K562 (cell line): ENCODE measurements at regions not wholly inside any gene's neighbourhood (a gene's known extent, or its start where the extent isn't known, plus 50 kb on each side); places are given as distances from the start of the nearest gene placed in this dataset.

Experiments
- ATAC-seq: fragments of 200-7000 bp; cut with Tn5 transposase; 3 replicates; pipeline ENCODE4 v1.9.1; 2020; ENCODE audit warnings: moderate library complexity
- BruUV-seq: library from RNA; stranded (reverse); fragments of 400-500 nt; replicated peaks from 2 replicates; lab custom pipeline; 2021; lab: Mats Ljungman, UMichigan
- CTCF ChIA-PET: fragments of 300-600 bp; formaldehyde crosslinking; extraction: SDS; loops from one replicate; lab custom pipeline; 2021; ENCODE audit warnings: low intra/inter-chr PET ratio; lab: Yijun Ruan, JAX
- POLR2A ChIA-PET: fragments of 300-600, 350-650 bp; sonication (Branson Sonifier 250); formaldehyde crosslinking; extraction: SDS; loops from one replicate; lab custom pipeline; 2021; ENCODE audit warnings: antibody characterized with exemption, inconsistent platforms; lab: Yijun Ruan, JAX
- DNase-seq, 4 experiments: peaks; one replicate each; pipeline versions ENCODE4 v3.0.0 to v3.0.0-alpha.2; 2011 to 2018; ENCODE audit warnings: low spot score in 3 of 4, mixed read lengths in 3 of 4; ENCODE audit errors: extremely low read depth in 1 of 4
- FAIRE-seq: peaks from 2 replicates; lab custom pipeline; 2011; peaks lifted over from hg19 to GRCh38; lab: Jason Lieb, UNC
- H2AFZ ChIP-seq: 2 replicates; pipeline ENCODE4 v1.6.0; 2011; ENCODE audit warnings: low read depth, low read length, control low read depth, inconsistent platforms
- H3K27ac ChIP-seq: fragments of 200-600 bp; 3 replicates; pipeline ENCODE4 v1.8.0; 2011; ENCODE audit warnings: low read depth, mild to moderate bottlenecking, control low read depth, inconsistent platforms, low read length, moderate library complexity, mixed read lengths; ENCODE audit errors: extremely low read depth
- H3K27me3 ChIP-seq, 2 experiments: fragments of 300-600 bp in 1 of 2; 2 replicates in 1 of 2; 3 replicates in 1 of 2; pipeline versions ENCODE4 v1.6.0 to v1.8.0; 2011; ENCODE audit warnings: inconsistent platforms in 2 of 2, low read length in 2 of 2, mild to moderate bottlenecking in 1 of 2, mixed read lengths in 1 of 2, moderate library complexity in 1 of 2; ENCODE audit not compliant: control insufficient read depth in 2 of 2, insufficient read depth in 2 of 2
- H3K36me3 ChIP-seq: fragments of 300-600 bp; 3 replicates; pipeline ENCODE4 v1.8.0; 2011; ENCODE audit warnings: mild to moderate bottlenecking, low read length, inconsistent platforms; ENCODE audit not compliant: control insufficient read depth, insufficient read depth
- H3K4me1 ChIP-seq, 2 experiments: fragments of 200-600 bp in 1 of 2; replicated peaks in 1 of 2; 2 replicates in 1 of 2; 3 replicates in 1 of 2; pipeline versions ENCODE4 v1.5.1 to v1.8.0; 2011; ENCODE audit warnings: inconsistent platforms in 2 of 2, low read length in 2 of 2, mild to moderate bottlenecking in 1 of 2, mixed read lengths in 1 of 2, moderate library complexity in 1 of 2; ENCODE audit not compliant: control insufficient read depth in 2 of 2, insufficient read depth in 2 of 2
- H3K4me2 ChIP-seq: 2 replicates; pipeline ENCODE4 v1.6.1; 2011; ENCODE audit warnings: low read length, control low read depth, inconsistent platforms, mixed read lengths; ENCODE audit not compliant: insufficient read depth
- H3K4me3 ChIP-seq: fragments of 200-600 bp; sonication (generic), shearing (Covaris generic); 2 replicates; pipeline ENCODE4 v1.5.1; 2016; ENCODE audit warnings: control low read depth, inconsistent platforms
- H3K79me2 ChIP-seq: fragments of 200-600 bp; 3 replicates; pipeline ENCODE4 v1.8.0; 2011; ENCODE audit warnings: low read length, inconsistent platforms; ENCODE audit not compliant: control insufficient read depth, insufficient read depth
- H3K9ac ChIP-seq, 2 experiments: 2 replicates each; pipeline versions ENCODE4 v1.6.0 to v1.6.1; 2011; ENCODE audit warnings: low read depth in 2 of 2, low read length in 2 of 2, control low read depth in 1 of 2, inconsistent platforms in 1 of 2, mild to moderate bottlenecking in 1 of 2, mixed read lengths in 1 of 2; ENCODE audit not compliant: insufficient read depth in 1 of 2
- H3K9me1 ChIP-seq: one replicate; pipeline ENCODE4 v1.6.0; 2011; ENCODE audit warnings: inconsistent platforms, mild to moderate bottlenecking, low read length, moderate library complexity; ENCODE audit not compliant: control insufficient read depth, insufficient read depth
- H3K9me3 ChIP-seq: replicated peaks from 2 replicates; pipeline ENCODE4 v1.5.1; 2011; ENCODE audit warnings: low read depth, low read length, inconsistent platforms; ENCODE audit not compliant: control insufficient read depth, insufficient read depth
- H4K20me1 ChIP-seq: replicated peaks from 2 replicates; pipeline ENCODE4 v1.6.1; 2011; ENCODE audit warnings: low read length, inconsistent platforms, mixed read lengths; ENCODE audit not compliant: control insufficient read depth, insufficient read depth
- ARID4B ChIP-seq: sonication (generic); formaldehyde crosslinking; IDR thresholded peaks from 2 replicates; pipeline ENCODE4 v1.8.0; 2022; ENCODE audit warnings: mild to moderate bottlenecking, missing genetic modification reagents
- CBFB ChIP-seq: sonication (generic); formaldehyde crosslinking; IDR thresholded peaks from 2 replicates; pipeline ENCODE4 v1.4.0; 2020; ENCODE audit warnings: mild to moderate bottlenecking, missing genetic modification reagents
- CC2D1A ChIP-seq: fragments of 450-650 bp; IDR thresholded peaks from 2 replicates; pipeline ENCODE4 v1.6.1; 2017; ENCODE audit warnings: mild to moderate bottlenecking
- CREB3L1 ChIP-seq: fragments of 450-650 bp; IDR thresholded peaks from 2 replicates; pipeline ENCODE4 v1.6.1; 2014; ENCODE audit warnings: low read depth, mild to moderate bottlenecking, moderate library complexity, borderline replicate concordance
- FOXK2 ChIP-seq, 2 experiments: fragments of 450-650 bp; IDR thresholded peaks in 1 of 2; conservative IDR thresholded peaks in 1 of 2; 2 replicates each; pipeline ENCODE4 v1.6.1; 2016; ENCODE audit warnings: low read depth in 2 of 2, mild to moderate bottlenecking in 1 of 2
- NFXL1 ChIP-seq: fragments of 450-650 bp; formaldehyde crosslinking; IDR thresholded peaks from 2 replicates; pipeline ENCODE4 v1.4.0; 2021; ENCODE audit warnings: mild to moderate bottlenecking
- RUNX1 ChIP-seq: sonication (generic); IDR thresholded peaks from 2 replicates; pipeline ENCODE4 v1.6.1; 2016; ENCODE audit warnings: antibody characterized with exemption, low read depth
- TBP ChIP-seq: optimal IDR thresholded peaks from 2 replicates; pipeline ENCODE3; 2011; ENCODE audit warnings: low read depth, low read length, improper control_type of control experiment
- ZC3H8 ChIP-seq: fragments of 450-650 bp; IDR thresholded peaks from 2 replicates; pipeline ENCODE4 v1.6.1; 2017
- ZNF134 ChIP-seq: fragments of 250-450 bp; sonication (Bioruptor Pico); conservative IDR thresholded peaks from 2 replicates; pipeline ENCODE4 v1.4.0; 2020
- ZZZ3 ChIP-seq: fragments of 450-650 bp; IDR thresholded peaks from 2 replicates; pipeline ENCODE4 v1.6.1; 2016; ENCODE audit warnings: antibody characterized with exemption, mild to moderate bottlenecking, moderate library complexity
- WGBS: fragments of 100-300 bp; shearing (Covaris generic); methylation state at CpG from one replicate; pipeline ENCODE4 v1.1.6; 2016; ENCODE audit warnings: low coverage, mixed read lengths; ENCODE audit not compliant: insufficient coverage; ENCODE audit errors: missing lambda C conversion rate; 5-methylcytosine and 5-hydroxymethylcytosine counted together
- in situ Hi-C: fragments of 300-500 bp; cut with MboI; formaldehyde crosslinking; loops from 4 replicates; pipeline ENCODE4 v1.15.0; 2018; ENCODE audit warnings: inconsistent platforms, mixed read lengths
- intact Hi-C: fragments of 100-400 bp; cut with micrococcal nuclease; formaldehyde crosslinking; loops from 2 replicates; pipeline ENCODE4 v1.14.2; 2022
- TF ChIP-seq, protein P1 (sequence below), 2 experiments: fragments of 450-650 bp; IDR thresholded peaks; 2 replicates each; pipeline ENCODE4 v1.6.1; 2016
- TF ChIP-seq, protein P2 (sequence below): sonication (generic); formaldehyde crosslinking; IDR thresholded peaks from 2 replicates; pipeline ENCODE4 v1.8.1; 2023; ENCODE audit warnings: mild to moderate bottlenecking, missing genetic modification reagents
- TF ChIP-seq, protein P3 (sequence below): fragments of 450-650 bp; conservative IDR thresholded peaks from 2 replicates; pipeline ENCODE4 v1.6.1; 2016; ENCODE audit warnings: missing genetic modification characterization, low read depth, mild to moderate bottlenecking, missing compliant biosample characterization, moderate library complexity

DNA sequence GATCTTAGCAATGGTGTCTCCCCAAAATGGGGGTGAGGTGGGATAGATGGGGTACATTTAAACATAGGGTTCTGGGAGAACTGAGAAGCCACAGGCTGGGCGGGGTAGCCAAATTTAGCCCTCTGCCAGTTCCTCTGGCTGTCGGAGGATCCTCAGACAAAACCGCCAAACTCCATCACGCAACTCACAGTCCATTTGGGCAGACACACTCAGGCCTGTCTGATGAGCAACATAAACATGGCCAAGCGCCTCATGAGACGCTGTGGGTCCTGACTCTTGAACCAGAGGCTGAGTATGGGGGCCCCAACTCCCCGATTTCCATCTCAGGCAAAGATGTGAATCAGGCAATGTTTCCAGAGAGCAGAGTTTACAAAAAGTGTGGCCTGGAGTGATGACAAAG is 162.3 kb downstream of the FGF18 start:
- intact Hi-C loops: no loop called here
- no TSS peak for BruUV-seq
- Histone ChIP-seq H2AFZ (no peak overlapping the region), H3K27ac (no peak overlapping the region), H3K9me3 (no peaks in the 10 kb centered on the region), H3K4me2 (no peak overlapping the region), H3K4me1 (no peaks in the 10 kb centered on the region), H3K79me2 (no peaks in the 10 kb centered on the region), H3K36me3 (no peaks in the 10 kb centered on the region), H3K9ac (no peak overlapping the region), H3K4me3 (no peak overlapping the region), H3K27me3 (peaks cover 14 to 45% of the 10 kb centered on the region in 2 experiments; a peak in 3 of 5 replicates), H3K9me1 (no peaks in the 10 kb centered on the region), H4K20me1 (0 out of 2 replicates have a peak, but pooled peaks cover 5% of the 10 kb centered on the region)
- in situ Hi-C loops: no loop called here
- DNase-seq (no peak), ATAC-seq (no peak), FAIRE-seq (no peak)
- 1% methylated on average over 7 of the region's 7 CpGs for WGBS
- CTCF ChIA-PET: no interaction called here
- POLR2A ChIA-PET: no interaction called here
- TF ChIP-seq, protein P1, sequence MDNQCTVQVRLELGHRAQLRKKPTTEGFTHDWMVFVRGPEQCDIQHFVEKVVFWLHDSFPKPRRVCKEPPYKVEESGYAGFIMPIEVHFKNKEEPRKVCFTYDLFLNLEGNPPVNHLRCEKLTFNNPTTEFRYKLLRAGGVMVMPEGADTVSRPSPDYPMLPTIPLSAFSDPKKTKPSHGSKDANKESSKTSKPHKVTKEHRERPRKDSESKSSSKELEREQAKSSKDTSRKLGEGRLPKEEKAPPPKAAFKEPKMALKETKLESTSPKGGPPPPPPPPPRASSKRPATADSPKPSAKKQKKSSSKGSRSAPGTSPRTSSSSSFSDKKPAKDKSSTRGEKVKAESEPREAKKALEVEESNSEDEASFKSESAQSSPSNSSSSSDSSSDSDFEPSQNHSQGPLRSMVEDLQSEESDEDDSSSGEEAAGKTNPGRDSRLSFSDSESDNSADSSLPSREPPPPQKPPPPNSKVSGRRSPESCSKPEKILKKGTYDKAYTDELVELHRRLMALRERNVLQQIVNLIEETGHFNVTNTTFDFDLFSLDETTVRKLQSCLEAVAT (IDR thresholded peaks at IDR 0.05): no peak
- TF ChIP-seq CC2D1A: no peak
- TF ChIP-seq, protein P2, sequence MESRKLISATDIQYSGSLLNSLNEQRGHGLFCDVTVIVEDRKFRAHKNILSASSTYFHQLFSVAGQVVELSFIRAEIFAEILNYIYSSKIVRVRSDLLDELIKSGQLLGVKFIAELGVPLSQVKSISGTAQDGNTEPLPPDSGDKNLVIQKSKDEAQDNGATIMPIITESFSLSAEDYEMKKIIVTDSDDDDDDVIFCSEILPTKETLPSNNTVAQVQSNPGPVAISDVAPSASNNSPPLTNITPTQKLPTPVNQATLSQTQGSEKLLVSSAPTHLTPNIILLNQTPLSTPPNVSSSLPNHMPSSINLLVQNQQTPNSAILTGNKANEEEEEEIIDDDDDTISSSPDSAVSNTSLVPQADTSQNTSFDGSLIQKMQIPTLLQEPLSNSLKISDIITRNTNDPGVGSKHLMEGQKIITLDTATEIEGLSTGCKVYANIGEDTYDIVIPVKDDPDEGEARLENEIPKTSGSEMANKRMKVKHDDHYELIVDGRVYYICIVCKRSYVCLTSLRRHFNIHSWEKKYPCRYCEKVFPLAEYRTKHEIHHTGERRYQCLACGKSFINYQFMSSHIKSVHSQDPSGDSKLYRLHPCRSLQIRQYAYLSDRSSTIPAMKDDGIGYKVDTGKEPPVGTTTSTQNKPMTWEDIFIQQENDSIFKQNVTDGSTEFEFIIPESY (CRISPR knock-in tag): no peak
- no peak for TF ChIP-seq CREB3L1
- TF ChIP-seq ZZZ3: no peak
- TF ChIP-seq TBP: no peak
- TF ChIP-seq, protein P3, sequence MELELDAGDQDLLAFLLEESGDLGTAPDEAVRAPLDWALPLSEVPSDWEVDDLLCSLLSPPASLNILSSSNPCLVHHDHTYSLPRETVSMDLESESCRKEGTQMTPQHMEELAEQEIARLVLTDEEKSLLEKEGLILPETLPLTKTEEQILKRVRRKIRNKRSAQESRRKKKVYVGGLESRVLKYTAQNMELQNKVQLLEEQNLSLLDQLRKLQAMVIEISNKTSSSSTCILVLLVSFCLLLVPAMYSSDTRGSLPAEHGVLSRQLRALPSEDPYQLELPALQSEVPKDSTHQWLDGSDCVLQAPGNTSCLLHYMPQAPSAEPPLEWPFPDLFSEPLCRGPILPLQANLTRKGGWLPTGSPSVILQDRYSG: no peak
- no peak for TF ChIP-seq ZC3H8
- no peak for TF ChIP-seq RUNX1
- no peak for TF ChIP-seq ARID4B (CRISPR knock-in tag)
- TF ChIP-seq CBFB (CRISPR knock-in tag): no peak
- TF ChIP-seq ZNF134 (CRISPR knock-in tag): no peak
- no peak for TF ChIP-seq FOXK2 (conservative IDR thresholded peaks at IDR 0.05 in 1 of 2, IDR thresholded peaks at IDR 0.05 in 1 of 2; ENCODE audit: low read depth in 2 of 2)
- TF ChIP-seq NFXL1 (CRISPR knock-in tag): no peak
